GM18861 (cell line): ENCODE measurements at regions not wholly inside any gene's neighbourhood (a gene's known extent, or its start where the extent isn't known, plus 50 kb on each side); places are given as distances from the start of the nearest gene placed in this dataset.

ENCODE experiments used
- ATAC-seq: cut with Tn5 transposase; IDR thresholded peaks from one replicate; pipeline ENCODE4 v1.9.1; 2021; ENCODE audit not compliant: unreplicated experiment

DNA sequence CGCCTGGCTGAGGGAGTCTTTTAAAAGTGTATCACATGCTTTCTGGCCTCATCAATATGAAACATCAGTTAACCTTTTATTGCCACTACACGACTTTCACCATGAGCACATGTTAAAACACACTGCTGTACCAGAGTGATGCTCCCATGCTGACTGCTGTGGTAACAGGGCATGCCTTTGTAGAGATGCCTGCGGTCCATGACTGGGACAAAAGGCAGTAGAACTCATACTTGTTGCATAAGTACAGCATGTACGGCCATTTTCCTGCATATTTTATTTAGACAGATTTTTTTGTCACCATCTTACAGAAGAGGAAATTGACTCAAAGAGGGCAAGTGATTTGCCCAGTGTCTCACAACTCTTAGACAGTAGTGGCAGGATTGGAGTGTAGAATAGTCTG lies 105.7 kb upstream of the ADAMTSL1 start:
- ATAC-seq: no peak

DNA sequence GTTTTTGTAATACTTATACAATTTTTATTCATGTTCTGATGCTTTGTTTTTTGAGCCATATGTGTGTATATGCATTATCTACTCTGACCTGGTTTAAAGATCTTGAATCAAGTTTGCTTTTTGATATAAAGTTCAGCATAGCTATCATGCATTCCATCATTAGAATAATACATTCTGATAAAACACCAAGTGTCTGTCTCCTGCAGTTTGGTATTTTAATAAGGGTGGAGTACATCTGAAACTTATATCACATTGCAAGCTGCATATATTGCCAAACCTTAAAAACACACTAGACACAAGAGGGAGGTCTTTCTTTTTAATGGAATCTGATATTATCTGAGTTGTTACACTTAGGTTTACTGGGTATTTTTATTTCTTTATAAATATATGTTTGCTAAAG lies 102.8 kb upstream of the ADAMTSL1 start:
- no peak for ATAC-seq

DNA sequence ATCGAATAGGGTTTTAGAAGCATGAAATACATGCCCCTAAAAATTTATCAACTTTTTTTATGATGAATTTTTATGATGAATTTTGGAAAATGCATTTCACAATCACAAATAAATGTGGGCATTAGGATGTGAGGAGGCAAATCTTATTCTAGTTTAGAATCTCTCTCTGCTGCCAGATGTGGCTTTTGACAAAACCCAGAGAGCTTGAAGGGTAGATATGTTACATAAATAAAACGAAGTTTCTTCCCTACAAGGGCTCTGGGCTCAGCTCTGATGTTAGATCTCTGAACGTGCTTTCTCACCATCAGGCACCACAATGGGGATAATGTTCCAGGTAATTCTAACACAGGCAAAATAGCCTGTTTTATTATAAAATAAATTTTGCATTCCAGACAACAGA lies 102.3 kb upstream of the ADAMTSL1 start:
- no peak for ATAC-seq

DNA sequence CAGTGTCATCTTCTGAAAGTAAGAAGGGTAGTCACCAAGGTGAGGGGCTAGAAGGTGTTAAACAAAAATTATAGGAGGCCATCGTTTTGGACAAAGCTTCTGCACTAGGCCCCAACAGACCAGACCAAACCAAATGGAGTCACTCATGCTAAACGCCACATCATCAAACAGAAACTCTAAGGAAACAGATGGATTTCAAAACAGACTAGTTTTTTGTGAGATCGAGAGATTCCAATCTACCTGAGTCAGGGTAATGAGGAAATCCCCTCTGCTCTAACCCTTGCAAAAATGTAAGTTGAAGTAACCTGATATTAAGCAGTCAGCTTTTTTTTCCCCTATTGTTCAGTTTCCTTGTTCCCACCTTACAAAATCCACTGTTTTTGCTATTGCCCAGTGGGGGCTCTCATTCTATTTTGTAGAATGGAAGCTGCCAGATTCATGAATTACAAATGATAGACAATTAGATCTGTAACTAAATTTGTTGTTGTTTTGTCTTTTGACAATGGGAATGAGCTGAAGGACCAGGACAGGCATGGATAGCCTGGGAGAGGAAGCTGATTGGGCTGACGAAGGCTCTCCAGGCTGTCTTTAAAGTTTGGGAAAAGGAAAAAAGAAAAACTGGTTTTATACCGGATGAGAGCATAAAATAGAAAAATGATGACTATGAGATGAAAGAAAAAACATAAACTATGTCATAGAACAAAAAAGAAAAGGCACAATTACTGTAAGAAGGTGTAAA lies 94.7 kb upstream of the ADAMTSL1 start:
- ATAC-seq: no peak

DNA sequence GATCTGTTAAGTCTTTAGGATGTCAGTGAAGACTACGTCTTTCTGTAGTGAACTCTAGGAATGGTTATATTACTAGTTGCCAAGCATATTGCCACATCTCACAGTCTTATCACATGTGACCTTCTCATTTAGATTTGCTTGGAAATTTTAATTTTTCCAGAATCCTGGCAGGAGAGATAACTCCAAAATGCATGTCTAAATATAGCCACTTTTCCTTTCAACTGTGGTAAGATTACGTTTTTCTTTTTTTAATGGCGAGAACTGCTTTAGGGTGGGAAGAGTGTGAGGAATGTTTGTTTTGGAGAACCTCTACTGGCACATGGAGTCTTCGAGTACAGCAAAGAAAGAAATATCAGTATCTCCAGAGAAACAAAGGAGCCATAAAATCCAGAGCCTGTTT lies 91.7 kb upstream of the ADAMTSL1 start:
- ATAC-seq: no peak

DNA sequence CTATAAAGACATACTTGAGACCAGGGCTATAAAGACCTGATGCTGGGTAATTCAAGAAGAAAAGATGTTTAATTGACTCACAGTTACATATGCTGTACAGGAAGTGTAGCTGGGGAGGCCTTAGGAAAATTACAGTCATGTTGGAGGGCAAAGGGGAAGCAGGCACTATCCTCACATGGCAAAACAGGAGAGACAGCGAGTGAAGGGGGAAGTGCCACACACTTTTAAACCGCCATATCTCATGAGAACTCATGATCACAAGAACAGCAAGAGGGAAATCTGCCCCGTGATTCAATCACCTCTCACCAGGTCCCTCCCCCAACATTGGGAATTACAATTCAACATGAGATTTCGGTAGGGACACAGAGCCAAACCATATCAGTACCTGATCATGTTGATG lies 89.9 kb upstream of the ADAMTSL1 start:
- ATAC-seq: no peak

DNA sequence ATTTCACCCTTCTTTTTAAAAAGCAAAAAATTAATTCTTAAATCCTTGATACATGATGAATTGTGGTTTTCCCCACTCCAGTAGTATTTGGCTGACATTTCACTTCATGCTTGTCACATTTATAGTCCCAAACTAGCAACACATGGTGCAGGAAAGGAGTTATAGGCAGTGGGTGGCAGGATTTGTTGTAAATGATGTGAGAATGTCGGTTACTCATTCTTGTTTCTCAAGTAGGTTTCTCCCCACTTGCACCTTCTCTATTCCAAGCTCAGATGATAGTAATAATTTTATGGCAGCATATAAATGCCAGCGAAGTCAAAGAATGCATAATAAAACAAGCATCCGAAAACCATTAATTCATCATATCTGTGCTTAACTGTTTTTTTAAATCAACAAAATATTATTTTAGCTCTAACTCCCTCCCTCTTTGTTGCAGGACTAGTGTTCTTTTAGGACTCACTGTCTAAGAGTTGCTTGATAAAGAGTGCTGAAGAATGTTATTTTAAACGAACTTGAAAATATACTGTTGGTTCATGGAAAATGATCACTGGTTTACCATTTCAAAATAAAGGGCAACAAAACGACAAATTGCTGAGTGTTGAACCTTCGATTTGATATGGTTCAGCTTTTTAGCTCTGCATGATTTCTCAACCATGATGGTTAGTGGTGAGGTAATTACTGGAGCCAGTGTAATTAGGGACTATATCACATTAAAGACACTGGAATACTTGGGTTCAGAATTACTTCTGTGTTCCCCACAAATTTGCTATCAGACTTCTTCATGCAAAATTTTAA lies 88.1 kb upstream of the ADAMTSL1 start:
- no peak for ATAC-seq

DNA sequence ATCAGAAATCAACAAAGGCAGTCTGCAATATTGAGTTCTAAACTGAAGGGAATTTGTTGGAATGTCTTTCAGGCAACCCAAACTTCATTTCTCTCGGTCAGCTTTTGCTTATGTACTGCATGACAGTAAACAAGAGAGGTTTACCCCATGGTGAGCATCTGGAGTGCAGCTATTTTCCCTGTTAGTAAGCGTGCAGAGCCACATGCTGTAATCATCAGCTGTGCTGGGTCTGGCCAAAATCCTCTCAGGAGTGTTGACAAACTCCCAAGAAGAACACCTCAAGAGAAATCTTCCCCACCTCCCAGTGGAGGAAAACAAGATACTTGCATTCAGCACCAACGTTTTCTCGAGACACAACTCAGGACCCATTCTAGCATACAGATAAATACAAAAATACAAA lies 83.6 kb upstream of the ADAMTSL1 start:
- ATAC-seq: no peak

DNA sequence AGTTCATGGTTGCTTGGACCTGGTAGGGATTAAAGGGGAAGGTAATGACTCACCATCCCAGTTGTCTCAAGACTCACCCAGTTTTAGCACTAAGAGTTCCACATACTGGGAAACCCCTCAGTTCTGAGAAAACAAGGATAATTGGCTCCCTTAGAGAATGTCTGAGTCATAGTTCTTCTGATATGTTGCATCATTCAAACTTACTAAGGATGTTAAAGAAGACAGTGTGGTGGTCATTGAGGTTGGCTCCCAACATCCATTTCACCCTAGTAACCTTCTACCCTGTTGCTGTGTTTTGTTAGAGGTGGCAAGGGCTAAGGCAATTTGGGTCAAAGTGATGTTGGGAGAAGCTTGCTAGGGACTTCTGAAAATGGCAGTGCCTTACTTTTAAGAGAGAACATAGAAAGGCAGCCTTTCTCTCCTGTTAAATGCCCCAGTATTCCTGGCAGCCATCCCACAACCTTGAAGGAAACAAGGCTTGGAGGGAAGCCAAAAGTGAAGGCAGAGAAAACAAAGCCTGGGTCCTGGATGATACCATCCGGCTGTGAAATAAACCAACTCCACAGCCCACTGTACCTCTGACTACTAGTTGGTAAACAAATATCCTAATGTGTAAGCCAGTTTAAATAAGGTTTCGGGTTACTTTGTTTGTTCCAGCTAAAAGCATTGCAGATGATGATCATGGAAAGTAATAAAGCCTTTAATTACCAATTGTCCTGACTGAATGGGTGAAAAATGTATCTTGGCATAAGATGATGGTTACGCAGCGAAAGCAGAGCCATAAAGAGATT lies 80.4 kb upstream of the ADAMTSL1 start:
- ATAC-seq: no peak

DNA sequence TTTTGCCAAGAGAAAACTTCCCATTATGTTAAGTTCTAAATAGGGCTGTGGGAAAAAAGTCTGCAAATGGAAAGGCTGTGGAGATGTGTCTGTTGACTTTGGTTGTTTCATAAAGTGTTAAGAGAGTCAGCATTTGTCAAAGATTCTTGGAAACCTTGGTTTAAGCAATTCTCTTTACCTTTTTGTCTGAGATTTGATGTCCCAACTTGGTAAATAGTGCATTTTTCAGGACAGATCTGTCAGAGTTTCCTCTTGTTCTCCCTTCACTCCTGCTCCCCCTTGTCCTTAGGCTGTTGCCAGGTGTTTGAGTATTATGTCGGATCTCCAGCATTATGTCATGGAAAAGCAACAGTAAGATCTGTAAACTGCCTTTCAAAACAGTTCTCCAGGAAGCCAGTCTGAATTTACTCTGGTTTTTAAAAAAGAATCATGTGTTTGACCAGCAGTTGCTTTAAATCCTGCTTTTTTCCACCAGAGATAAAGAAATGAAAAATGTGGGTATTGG lies 79.1 kb upstream of the ADAMTSL1 start:
- no peak for ATAC-seq

DNA sequence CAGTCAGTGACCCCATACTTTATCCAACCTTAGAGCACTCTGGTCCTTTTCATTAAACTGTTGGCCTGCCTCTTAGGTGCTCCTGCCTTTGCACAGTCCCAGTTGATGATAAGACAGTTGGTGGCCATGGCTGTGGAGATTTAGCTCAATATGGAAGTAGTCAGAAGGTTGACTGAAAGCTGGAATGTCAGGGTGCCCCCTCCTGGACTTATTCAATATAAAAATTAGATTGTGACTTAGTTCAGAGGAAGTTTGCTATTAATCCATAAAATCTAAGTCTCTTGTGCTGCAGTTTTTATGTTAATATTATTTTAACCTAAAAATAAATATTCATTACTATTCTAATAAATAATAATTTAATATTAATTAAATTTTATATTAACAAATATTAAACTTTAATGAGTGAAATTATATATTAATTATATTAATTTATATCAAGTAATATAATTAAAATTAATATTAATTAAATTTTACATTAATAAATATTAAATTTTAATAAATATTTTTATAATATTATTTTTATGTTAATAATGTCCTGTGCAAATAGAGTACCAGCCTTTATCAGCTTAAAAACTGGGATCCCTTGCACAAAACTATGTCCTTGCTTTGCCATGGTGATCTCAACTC lies 77.7 kb upstream of the ADAMTSL1 start:
- no peak for ATAC-seq

DNA sequence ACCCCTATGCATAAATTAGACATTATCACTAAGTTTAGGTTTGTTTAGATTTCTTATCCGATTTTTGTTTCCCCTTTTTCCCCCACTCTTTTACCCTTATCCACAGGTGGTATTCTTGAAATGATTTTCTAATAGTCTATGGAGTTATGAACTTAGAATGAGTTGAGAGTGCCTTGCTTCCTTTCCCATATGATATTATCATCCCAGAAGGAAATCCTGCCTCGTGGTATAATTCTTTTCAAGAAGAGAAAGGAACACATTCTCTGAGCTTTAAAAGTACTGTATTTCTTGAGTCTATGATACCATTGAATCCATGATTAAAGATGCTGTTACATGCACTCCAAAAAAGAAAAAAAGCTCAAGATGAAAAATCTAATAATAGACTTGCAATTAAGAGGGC lies 76.9 kb upstream of the ADAMTSL1 start:
- no peak for ATAC-seq

DNA sequence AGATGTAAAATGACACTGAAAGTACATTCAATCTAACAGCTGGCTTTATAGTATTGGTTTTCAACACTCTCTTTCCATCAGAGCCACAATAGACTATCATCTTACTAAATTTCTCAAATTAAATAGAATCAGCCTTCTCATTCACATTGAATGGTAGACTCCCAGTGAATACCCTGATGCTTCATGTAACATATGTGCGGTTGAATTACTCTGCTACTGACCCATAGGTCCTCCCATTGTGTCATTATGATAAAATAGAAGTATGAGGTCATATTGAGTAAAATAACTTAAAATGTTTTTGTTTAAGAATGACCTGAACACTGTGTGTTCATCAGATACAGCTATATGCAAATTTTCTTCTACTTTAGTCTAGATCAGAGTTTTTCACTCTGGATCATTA lies 75.9 kb upstream of the ADAMTSL1 start:
- ATAC-seq: no peak

DNA sequence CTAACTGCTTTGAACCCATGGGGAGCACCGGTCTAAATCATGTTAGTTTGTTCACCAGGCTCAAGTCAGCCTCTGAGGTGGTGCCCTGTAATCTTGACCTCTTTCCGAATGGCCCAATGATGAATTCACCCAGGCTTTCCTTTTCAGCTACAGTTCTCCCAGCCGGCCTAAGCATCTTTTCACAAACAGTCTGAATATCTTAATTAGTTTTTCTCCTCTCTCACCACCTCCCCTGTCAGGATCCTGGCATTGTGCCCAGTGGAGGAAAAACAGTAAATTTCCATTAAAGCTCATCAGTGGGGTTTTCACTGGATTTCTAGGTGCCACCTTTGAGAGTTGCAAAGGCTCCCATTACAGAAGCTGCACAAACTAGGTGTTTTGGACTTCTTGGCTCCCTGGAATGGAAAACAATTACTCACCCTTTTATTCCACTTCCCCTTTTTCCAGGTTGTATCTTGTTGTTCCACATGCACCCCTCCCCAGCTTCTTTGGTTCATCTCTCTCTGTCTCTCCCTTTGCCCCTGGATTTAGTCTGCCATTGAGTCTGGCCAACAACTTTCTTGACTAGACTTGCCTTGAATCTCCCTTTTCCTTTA lies 69.4 kb upstream of the ADAMTSL1 start:
- ATAC-seq: no peak

DNA sequence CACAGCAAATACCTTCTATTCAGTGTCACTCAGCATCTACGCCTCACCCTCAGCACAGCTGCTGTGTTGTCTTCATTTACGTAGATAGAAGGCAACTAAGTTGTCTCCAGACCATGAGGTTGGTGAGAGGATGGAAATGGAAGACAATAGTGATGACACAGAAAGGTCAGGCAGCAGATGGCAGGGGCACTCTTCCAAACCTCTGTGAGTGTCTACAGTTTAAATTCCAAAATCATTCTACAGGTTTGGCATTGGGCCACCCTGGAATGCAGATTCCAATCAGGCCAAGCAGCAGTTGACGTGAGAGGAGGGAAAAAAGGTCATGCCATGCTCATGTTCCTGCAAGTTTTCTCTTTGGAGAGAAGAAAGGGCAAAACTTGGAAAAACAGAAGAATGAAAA lies 68.7 kb upstream of the ADAMTSL1 start:
- ATAC-seq: no peak

DNA sequence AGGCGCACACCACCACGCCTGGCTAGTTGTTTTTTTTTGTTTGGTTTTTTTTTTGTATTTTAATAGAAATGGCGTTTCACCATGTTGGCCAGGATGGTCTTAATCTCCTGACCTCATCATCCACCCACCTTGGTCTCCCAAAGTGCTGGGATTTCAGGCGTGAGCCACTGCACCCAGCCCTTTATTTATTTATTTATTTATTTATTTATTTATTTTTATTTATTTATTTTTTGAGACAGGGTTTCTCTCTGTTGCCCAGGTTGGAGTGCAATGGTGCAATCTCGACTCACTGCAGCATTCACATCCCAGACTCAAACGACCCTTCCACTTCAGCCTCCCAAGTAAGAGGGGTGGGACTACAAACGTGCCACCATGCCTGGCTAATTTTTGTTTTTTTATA lies 63.0 kb upstream of the ADAMTSL1 start:
- no peak for ATAC-seq

DNA sequence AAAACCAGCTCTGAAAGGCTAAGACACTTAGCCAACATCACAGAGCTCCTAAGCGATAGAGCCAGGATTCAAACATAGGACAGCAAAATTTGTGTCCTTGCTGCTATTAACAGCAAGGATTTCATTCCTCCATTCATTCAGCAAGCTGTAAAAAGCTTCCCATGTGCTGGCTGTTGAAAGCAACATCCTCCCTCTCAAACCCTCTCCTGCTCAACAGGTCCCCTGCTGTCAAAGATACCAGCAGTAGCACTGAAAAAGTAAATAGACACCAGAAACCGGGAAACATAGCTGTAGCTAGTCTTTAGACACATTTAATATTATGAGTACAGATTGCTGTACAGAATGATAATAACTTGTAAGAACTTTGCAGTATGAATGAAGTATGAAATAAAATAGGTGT lies 52.6 kb upstream of the ADAMTSL1 start:
- no peak for ATAC-seq

DNA sequence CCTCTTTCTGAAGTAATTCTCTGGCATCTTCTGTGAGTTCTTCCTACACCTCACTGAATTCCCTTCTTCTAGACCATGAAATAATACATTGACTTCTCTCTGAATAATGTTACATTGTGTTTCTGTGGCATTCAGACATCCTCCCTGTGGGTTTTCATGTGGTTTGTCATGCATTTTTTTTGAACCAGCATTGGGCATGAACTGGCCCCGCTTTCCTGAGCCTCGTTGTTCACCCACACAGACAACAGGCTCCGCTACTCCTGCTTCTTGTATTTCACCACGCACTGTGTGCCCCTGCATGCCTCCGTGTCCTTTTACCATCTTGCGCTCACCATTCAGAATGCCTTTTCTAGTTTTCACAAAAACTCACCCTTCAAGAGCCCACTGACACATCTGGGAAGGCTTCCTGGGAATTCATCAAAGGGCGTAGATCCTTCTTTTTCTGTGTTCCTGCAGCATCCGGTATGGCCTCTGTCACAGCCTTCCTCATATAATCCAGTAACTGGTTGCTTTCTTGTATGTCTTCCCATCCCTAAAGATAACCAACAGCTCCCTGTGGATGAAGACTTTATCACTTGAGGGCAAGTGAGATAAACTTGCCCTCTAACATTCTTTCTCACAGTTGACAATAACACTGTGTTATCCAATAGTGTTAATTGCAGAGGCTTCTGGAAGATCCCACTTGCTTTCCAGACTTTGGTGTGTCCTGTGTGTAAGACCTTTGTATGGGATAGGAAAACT lies 51.5 kb upstream of the ADAMTSL1 start:
- no peak for ATAC-seq

DNA sequence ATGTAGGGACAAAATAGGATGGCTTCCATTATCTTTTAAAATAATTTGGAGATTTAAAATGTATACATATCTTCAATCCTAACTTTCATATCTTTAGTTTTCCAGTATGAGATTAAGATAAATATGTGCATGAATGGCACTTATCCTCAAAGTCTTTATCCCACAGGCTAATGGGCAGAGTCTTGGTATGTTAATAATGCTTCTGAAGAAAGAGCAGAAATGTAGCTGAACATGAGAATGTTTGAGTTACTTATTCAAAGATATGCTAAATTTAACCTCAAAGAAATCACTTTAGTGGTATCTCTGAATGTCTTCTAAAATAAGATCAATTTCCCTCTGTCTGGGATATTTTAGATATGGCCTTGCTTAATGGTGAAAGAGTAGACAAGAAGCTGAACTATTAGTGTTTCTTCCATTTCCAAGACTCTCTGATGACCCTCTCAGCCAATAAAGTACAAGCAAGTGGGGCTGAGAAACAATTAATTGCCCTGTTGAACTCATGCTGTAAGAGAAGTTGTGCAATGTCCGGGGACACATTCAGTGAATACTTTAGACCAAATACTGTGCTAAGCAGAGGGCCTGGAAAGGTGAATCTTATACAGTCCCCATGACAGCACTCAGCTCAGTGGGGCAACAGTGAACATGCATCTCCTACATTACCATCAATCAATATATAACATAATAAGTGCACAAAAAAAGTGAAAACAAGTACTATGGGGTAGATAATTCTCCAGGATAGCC lies 50.0 kb upstream of the ADAMTSL1 start:
- ATAC-seq: no peak
